Neural progenitor cell (in vitro differentiated cells): ENCODE measurements at regions not wholly inside any gene's neighbourhood (a gene's known extent, or its start where the extent isn't known, plus 50 kb on each side); places are given as distances from the start of the nearest gene placed in this dataset.
A peak's percentile ranks its signal among the peaks of the same experiment; 100 is the strongest.

Source experiments
- DNase-seq: peaks from one replicate; pipeline ENCODE4 v3.0.0-alpha.2; 2016; ENCODE audit warnings: low spot score
- H2AFZ ChIP-seq: fragments of 200-600 bp; sonication (generic); replicated peaks from 2 replicates; pipeline ENCODE4 v1.6.1; 2016; ENCODE audit warnings: antibody characterized with exemption
- H3F3A ChIP-seq: fragments of 200-600 bp; sonication (generic); 2 replicates; pipeline ENCODE4 v1.6.1; 2016; ENCODE audit warnings: antibody characterized with exemption, low read depth
- H3K27ac ChIP-seq: fragments of 200-600 bp; sonication (generic); 2 replicates; pipeline ENCODE4 v1.5.1; 2016; ENCODE audit warnings: mild to moderate bottlenecking
- H3K27me3 ChIP-seq: fragments of 200-600 bp; sonication (generic); 2 replicates; pipeline ENCODE4 v1.6.1; 2016; ENCODE audit warnings: mild to moderate bottlenecking, moderate library complexity
- H3K36me3 ChIP-seq: fragments of 200-600 bp; sonication (generic); 2 replicates; pipeline ENCODE4 v1.5.1; 2016
- H3K4me1 ChIP-seq: fragments of 200-600 bp; sonication (generic); 2 replicates; pipeline ENCODE4 v1.6.1; 2016; ENCODE audit warnings: mixed run types
- H3K4me2 ChIP-seq: fragments of 200-600 bp; sonication (generic); 2 replicates; pipeline ENCODE4 v1.6.1; 2016
- H3K4me3 ChIP-seq: fragments of 200-600 bp; sonication (generic); 2 replicates; pipeline ENCODE4 v1.5.1; 2016
- H3K79me2 ChIP-seq: fragments of 200-600 bp; sonication (generic); 2 replicates; pipeline ENCODE4 v1.6.1; 2016; ENCODE audit warnings: low read depth
- H3K9ac ChIP-seq: fragments of 200-600 bp; sonication (generic); 2 replicates; pipeline ENCODE4 v1.6.1; 2016
- H3K9me3 ChIP-seq: fragments of 200-600 bp; sonication (generic); 2 replicates; pipeline ENCODE4 v1.5.1; 2016; ENCODE audit warnings: low read depth
- H4K20me1 ChIP-seq: fragments of 200-600 bp; sonication (generic); 2 replicates; pipeline ENCODE4 v1.6.1; 2016; ENCODE audit warnings: low read depth
- H3K27ac Mint-ChIP-seq: 3 replicates; pipeline ENCODE4 v1.8.0; 2021; ENCODE audit warnings: mixed read lengths
- H3K27me3 Mint-ChIP-seq: 2 replicates; pipeline ENCODE4 v1.8.0; 2022; ENCODE audit warnings: low read depth, mild to moderate bottlenecking, inconsistent platforms, moderate library complexity, mixed read lengths; ENCODE audit not compliant: insufficient read depth
- H3K36me3 Mint-ChIP-seq: 3 replicates; pipeline ENCODE4 v1.8.0; 2021; ENCODE audit warnings: mixed read lengths
- H3K4me1 Mint-ChIP-seq: 3 replicates; pipeline ENCODE4 v1.8.0; 2021; ENCODE audit warnings: mixed read lengths
- H3K4me3 Mint-ChIP-seq: 3 replicates; pipeline ENCODE4 v1.8.0; 2021; ENCODE audit warnings: mild to moderate bottlenecking, moderate library complexity, mixed read lengths
- H3K9me3 Mint-ChIP-seq: 3 replicates; pipeline ENCODE4 v1.8.0; 2020; ENCODE audit warnings: mixed read lengths
- EZH2 ChIP-seq: fragments of 200-600 bp; sonication (generic); IDR thresholded peaks from 2 replicates; pipeline ENCODE4 v1.6.1; 2017; ENCODE audit warnings: antibody characterized with exemption, mild to moderate bottlenecking, moderate library complexity
- EZH2phosphoT487 ChIP-seq: fragments of 200-600 bp; sonication (generic); IDR thresholded peaks from 2 replicates; pipeline ENCODE4 v1.6.1; 2017; ENCODE audit warnings: antibody characterized with exemption
- TF ChIP-seq, protein P1 (sequence below): fragments of 200-600 bp; sonication (generic); IDR thresholded peaks from 2 replicates; pipeline ENCODE4 v1.5.1; 2017; ENCODE audit warnings: antibody characterized with exemption, mild to moderate bottlenecking

DNA sequence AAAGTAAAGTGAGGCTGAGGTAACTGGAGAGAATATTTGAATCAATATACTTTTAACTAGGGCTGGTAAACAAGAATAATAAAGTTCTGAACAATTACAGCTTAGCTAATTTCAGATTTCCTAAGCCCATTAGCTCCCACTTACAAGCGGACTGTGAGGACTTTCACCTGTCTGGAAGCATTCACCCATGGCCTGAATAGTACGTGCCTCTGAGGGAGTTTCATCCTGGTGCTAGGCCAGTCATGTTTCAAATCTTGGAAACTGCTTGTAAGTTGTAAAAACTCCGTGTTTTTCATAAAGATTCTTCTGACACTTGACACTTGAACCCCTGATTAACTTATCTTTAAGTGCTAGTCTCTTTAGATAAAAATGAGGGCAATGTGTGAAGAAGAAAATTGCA is 975.2 kb upstream of the GHITM start:
- H4K20me1 ChIP-seq, result no peaks in the 10 kb centered on the region

DNA sequence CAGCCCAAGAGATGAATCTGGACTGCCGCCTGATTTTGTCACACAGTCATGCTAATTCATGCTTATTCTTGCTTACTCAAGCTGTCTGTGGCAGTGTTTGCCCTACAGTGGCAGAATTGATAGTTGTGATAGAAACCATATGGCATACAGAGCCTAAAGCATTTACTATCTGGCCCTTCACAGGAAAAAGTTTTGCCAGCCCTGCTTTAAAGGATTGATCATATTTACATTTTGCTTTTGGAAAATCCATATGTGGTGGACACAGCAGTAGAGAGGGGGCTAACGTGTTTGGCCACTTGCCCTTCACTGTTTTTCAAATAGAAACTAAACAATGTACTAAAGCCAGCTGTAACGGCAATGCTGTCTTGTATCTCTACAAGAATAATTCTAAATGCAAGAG is 974.0 kb upstream of the GHITM start:
- H3K9me3 ChIP-seq, result no peaks in the 10 kb centered on the region
- H3F3A ChIP-seq, result peaks cover 4% of the 10 kb centered on the region
- Mint-ChIP-seq H3K4me1 (peaks cover 7% of the 10 kb centered on the region), H3K27me3 (no peaks in the 10 kb centered on the region), H3K27ac (no peak overlapping the region), H3K9me3 (no peaks in the 10 kb centered on the region), H3K4me3 (no peak overlapping the region), H3K36me3 (no peaks in the 10 kb centered on the region)
- no peak overlapping the region for H3K9ac ChIP-seq
- no peak overlapping the region for H3K4me3 ChIP-seq
- peaks cover 5% of the 10 kb centered on the region for H3K4me1 ChIP-seq
- H3K79me2 ChIP-seq, result no peaks in the 10 kb centered on the region
- H3K27me3 ChIP-seq, result no peaks in the 10 kb centered on the region
- no peak overlapping the region for H2AFZ ChIP-seq
- no peaks in the 10 kb centered on the region for H4K20me1 ChIP-seq
- H3K27ac ChIP-seq, result no peak overlapping the region
- no peaks in the 10 kb centered on the region for H3K36me3 ChIP-seq
- TF ChIP-seq, protein P1, sequence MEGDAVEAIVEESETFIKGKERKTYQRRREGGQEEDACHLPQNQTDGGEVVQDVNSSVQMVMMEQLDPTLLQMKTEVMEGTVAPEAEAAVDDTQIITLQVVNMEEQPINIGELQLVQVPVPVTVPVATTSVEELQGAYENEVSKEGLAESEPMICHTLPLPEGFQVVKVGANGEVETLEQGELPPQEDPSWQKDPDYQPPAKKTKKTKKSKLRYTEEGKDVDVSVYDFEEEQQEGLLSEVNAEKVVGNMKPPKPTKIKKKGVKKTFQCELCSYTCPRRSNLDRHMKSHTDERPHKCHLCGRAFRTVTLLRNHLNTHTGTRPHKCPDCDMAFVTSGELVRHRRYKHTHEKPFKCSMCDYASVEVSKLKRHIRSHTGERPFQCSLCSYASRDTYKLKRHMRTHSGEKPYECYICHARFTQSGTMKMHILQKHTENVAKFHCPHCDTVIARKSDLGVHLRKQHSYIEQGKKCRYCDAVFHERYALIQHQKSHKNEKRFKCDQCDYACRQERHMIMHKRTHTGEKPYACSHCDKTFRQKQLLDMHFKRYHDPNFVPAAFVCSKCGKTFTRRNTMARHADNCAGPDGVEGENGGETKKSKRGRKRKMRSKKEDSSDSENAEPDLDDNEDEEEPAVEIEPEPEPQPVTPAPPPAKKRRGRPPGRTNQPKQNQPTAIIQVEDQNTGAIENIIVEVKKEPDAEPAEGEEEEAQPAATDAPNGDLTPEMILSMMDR, result no peak
- TF ChIP-seq EZH2 (no peak), EZH2phosphoT487 (no peak)
- DNase-seq, result no peak
- H3K4me2 ChIP-seq, result no peak overlapping the region

More for the DNA sequence above, 975.2 kb upstream of the GHITM start:
- Mint-ChIP-seq H3K27ac (no peak overlapping the region), H3K27me3 (no peaks in the 10 kb centered on the region), H3K4me3 (no peak overlapping the region), H3K36me3 (no peaks in the 10 kb centered on the region), H3K9me3 (no peaks in the 10 kb centered on the region), H3K4me1 (peaks cover 10% of the 10 kb centered on the region)
- peaks cover 4% of the 10 kb centered on the region for H3F3A ChIP-seq
- TF ChIP-seq EZH2, result no peak
- TF ChIP-seq, protein P1, result no peak
- TF ChIP-seq EZH2phosphoT487, result no peak
- DNase-seq, result no peak
- no peaks in the 10 kb centered on the region for H3K27me3 ChIP-seq
- peaks cover 14% of the 10 kb centered on the region for H3K4me1 ChIP-seq
- H3K36me3 ChIP-seq, result no peaks in the 10 kb centered on the region
- H3K79me2 ChIP-seq, result no peaks in the 10 kb centered on the region
- no peak overlapping the region for H3K27ac ChIP-seq
- no peaks in the 10 kb centered on the region for H3K9me3 ChIP-seq
- no peak overlapping the region for H3K4me2 ChIP-seq
- H3K4me3 ChIP-seq, result no peak overlapping the region
- no peak overlapping the region for H2AFZ ChIP-seq
- no peak overlapping the region for H3K9ac ChIP-seq

DNA sequence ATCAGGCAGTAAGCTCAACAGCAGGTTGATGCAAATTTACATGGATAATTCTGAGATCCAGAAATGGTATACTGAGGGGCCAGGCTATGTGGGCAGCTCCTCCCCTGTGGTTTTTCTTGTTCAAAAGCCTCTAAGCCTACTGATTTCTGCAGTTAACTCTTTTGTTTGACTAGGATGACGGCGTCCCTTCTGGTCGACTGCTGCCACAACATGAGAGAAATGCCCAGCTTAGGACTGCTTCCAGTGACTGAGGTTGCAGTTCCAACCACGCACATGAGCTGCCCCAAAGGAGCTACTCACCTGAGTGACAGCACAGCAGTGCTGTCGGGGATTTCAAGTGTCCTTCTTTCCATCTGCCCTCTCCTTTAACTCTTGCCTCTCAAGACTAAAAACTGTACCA is 973.0 kb upstream of the GHITM start:
- Mint-ChIP-seq H3K4me3 (no peak overlapping the region), H3K9me3 (no peaks in the 10 kb centered on the region), H3K36me3 (no peaks in the 10 kb centered on the region), H3K27ac (no peak overlapping the region), H3K27me3 (no peaks in the 10 kb centered on the region), H3K4me1 (peaks cover 7% of the 10 kb centered on the region)
- H3K4me3 ChIP-seq, result no peak overlapping the region
- no peaks in the 10 kb centered on the region for H3K36me3 ChIP-seq
- H3F3A ChIP-seq, result peaks cover 4% of the 10 kb centered on the region
- no peak for TF ChIP-seq EZH2
- TF ChIP-seq, protein P1, result peak; percentile 56
- no peak overlapping the region for H3K27ac ChIP-seq
- H3K9ac ChIP-seq, result no peak overlapping the region
- H3K79me2 ChIP-seq, result no peaks in the 10 kb centered on the region
- H3K9me3 ChIP-seq, result no peaks in the 10 kb centered on the region
- H2AFZ ChIP-seq, result peak overlapping the region; percentile 64
- DNase-seq, result peak; percentile 81
- H3K27me3 ChIP-seq, result no peaks in the 10 kb centered on the region
- H3K4me1 ChIP-seq, result peaks cover 5% of the 10 kb centered on the region
- no peaks in the 10 kb centered on the region for H4K20me1 ChIP-seq
- peak overlapping the region; percentile 40 for H3K4me2 ChIP-seq
